HG03520 (cell line): ENCODE measurements at regions not wholly inside any gene's neighbourhood (a gene's known extent, or its start where the extent isn't known, plus 50 kb on each side); places are given as distances from the start of the nearest gene placed in this dataset.

ENCODE experiments used
- ATAC-seq: cut with Tn5 transposase; IDR thresholded peaks from one replicate; pipeline ENCODE4 v1.9.1; 2021; ENCODE audit warnings: mild to moderate bottlenecking, moderate library complexity; ENCODE audit not compliant: unreplicated experiment

GRCh38 chr1:87941337-87941946, 612.8 kb downstream of the LMO4 start:
- ATAC-seq: no peak

GRCh38 chr1:87942165-87942564, 613.5 kb downstream of the LMO4 start:
- ATAC-seq: no peak

DNA sequence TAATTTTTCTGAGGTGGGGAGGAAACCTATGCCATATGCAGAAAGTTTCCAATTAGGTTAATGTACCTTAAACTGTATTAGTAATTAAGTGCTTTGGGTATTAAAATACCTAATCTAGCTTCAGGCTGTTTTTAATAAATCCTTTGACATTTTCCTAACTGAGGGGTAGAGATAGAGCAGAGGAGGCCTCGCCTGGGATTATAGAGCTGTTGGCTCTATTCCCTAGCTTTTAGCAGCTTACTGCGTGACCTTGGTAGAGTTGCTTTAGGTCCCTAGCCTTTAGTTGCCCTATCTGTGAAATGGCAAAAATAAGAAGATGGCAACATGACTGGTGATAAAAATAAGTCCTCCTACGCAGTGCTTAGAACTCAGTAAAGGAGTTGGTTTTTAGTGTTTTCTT, 621.0 kb downstream of the LMO4 start:
- no peak for ATAC-seq

- no peak for ATAC-seq
Measured at GRCh38 chr1:87950369-87950768, 621.7 kb downstream of the LMO4 start.

DNA sequence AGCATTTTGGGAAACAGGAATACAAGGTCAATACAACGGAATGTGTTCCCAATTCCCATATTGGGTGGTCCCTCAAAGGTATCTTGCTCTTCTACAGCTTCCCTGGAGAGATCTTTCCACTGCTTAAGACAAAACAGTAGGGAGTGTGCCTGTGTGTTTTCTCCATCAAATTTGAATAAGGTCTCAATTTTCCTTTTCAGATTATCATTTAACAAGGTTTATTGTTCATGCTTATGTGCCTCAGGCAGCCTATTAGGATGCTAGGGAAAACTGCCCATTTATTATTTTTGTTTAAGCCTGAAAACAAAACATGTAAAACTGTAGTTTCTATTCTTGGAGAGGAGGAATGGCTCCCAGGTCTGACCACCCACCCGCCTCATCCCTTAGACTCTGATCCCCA, 622.7 kb downstream of the LMO4 start:
- ATAC-seq: no peak

DNA sequence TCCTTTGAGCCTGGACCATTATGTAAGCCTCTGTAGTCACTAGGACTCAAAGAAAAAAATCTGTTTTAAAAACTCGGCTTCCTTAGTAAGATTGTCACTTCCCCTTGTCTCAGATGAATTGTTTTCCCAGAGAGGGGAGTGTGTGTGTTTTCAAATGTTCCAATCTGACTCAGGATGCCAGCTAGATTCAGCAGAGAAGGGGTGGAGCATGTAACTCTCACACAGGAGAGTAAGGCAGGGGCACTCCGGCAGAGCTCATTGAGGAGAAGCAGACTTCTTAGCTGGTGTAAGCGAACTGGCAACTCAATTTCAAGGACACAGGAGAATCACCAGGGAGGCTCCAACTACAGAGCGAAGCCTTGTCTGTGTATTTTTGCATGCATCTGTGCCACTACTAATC, 623.2 kb downstream of the LMO4 start:
- no peak for ATAC-seq

DNA sequence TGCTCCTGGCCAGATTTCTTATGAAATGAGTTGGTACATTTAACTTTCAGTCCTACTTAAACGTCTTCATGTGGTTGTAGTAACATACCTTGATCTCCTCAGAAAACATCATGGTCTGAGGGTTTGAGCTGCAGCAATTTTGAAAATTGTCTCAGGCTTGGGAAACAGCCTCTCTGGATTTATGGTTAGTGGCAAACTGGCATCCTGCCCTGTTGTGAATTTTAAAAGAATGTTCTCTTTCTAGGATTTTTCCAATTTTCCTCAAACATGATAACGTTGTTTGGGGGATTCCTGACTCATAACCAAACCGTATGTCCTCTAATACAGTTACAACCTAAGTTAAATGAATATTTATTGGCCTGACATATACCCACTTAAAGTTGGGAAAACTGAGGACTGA, 624.4 kb downstream of the LMO4 start:
- no peak for ATAC-seq

DNA sequence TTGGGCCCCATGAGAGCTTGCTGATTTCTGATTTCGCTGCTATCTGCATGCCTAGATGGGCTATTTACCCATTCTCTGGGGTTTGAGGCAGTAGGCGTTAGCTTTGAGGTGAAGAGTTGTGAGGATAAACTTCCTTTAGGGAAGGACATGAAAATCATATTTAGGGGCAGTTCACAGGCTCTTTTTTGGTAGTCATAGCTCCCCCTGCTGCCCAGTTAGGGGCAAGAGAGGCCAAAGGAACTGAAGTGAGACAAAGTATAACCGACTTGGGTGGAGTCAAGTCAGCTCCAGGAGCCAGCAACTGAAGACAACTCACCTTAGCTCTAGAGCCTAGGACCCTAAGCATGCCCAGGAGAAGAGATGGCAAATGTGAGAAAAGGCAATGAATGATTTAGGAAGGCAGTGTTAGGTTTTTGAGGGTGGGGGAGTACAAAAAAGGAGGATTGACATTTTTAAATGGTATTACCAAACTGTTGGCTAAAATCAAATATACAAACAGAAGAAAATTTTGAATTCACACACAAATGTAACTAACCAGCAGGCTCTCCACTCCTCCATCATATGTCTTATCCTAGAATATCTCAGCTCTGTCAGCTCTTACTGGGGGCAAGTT, 625.2 kb downstream of the LMO4 start:
- peak; percentile 85 for ATAC-seq

DNA sequence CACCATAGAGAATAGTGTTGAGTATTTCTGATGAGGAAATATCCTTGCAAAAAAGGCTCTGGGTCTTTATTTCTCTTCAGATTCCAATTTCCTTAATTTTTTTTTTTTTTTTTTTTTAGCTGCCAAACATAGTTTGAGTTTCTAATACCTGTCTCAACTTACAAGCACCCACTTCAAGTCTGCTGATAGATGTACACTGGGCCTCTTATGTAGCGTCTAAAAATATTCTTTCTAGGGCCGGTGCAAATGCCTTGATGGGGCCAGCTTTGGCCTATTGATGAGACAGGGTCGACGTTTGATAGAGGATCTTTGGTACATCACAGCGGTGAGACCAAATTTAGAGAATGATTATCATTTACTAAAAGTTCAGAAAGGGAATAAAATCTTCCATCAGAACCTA, 626.4 kb downstream of the LMO4 start:
- ATAC-seq: no peak

DNA sequence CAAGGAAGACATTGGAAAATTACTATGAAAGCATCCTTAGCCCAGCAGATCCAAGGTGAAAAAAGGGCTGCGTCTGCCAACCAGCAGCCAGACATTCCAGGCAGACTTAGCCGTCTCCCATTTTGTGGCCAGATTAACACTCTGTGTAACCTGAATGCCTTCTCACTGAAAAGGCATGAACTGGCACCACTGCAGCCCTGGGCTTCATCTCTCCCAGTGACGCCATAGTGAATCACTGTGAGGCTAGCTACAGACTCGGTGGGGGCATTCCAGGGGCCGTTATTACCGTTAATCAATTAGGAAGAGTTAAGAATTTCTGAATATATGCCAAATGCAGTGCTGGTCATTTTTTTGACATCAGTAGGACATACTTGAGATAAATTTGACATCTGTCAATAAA, 627.4 kb downstream of the LMO4 start:
- ATAC-seq: no peak

DNA sequence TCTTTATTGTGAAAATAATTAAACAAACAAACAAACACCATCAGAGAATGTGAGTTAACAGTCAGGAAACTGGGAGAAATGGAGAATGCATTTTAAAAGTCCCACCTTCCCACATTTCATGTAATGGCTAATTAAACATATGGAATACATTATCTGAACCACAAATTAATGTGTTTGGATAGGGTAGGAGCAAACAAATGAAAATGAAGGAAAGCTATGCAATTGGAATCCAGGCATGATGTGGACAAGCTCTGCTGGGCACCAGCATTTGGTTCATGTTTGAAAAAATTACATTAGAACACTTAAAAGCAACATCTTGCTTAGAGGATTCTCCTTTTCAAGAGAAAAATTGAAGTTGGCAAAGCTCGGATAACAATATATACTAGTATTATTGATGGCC, 628.1 kb downstream of the LMO4 start:
- no peak for ATAC-seq

DNA sequence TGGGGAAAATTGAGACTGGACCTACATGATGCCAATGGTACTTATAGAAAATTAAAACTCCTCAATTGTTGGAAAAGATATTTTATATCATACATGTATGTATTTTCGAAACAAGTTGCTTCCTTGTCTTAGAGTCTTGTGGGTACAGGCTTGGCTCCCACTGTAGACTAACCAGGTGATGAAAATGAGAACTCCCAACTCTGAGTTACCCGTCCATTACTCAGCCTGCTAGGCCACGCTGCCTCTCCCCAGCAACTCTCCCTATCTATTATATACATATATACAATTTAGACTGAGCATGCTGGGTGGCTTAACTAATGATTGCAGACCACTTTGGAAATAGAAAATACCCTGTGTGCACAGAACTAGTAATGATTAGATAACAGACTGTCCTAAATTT, 628.7 kb downstream of the LMO4 start:
- ATAC-seq: no peak

- no peak for ATAC-seq
Measured at GRCh38 chr1:87958201-87958600, 629.5 kb downstream of the LMO4 start.

DNA sequence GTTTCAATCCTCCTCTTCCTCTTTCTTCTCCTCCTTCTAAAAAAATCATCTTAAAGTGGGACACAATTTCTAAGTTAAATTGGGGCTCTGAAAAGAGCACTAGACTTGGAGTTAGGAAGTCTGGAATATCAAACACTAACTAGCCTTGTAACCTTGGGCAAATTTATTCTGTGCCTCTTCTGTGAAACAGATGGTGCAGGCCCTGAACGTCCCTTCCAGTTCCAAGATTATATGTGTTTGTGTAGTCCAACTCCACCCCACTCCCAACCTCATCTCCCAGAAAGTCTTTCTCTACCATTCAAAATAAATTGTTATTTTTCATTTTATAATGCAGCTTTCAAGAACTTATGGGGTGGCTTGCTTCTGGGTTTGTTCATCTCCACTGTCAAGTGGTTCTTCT, 630.0 kb downstream of the LMO4 start:
- no peak for ATAC-seq

DNA sequence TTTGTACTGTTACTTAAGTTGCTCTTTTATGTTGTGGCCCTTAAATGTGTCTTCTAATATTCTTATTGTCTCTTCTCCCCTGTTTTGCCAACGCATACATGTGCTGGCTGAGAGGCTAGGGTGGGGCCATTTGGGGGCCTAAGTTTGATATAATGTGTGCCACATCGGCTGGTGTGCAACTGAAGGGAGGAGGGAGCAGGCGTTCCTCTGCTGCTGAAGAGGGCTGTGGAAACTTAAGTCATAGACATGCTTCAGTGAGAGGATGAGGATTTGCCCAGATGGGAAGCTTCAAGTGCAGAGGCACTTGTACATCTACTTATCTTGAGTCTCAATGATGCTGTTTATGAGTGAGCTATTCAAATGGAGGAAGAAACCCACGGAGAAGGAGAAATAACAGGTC, 630.6 kb downstream of the LMO4 start:
- ATAC-seq: no peak

DNA sequence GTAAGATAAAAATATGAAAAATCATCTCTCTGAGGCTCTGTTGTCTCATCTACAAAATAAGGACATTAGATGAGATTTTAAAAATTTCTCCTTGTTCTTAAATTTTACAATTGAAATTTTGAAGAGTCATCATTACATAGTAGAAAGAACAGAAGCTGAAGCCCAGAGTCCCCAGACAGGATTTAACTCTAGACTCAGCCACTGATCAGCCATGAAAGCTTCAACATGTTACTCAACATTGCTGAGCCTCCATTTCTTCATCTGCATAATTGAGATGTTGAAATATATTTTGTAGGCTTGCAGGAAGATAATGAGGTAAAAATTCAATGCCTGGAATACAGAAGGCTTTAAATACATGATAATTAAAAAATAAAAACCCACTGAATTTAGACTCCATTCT, 633.3 kb downstream of the LMO4 start:
- ATAC-seq: no peak

GRCh38 chr1:87963556-87963955, 634.9 kb downstream of the LMO4 start:
- ATAC-seq: no peak

DNA sequence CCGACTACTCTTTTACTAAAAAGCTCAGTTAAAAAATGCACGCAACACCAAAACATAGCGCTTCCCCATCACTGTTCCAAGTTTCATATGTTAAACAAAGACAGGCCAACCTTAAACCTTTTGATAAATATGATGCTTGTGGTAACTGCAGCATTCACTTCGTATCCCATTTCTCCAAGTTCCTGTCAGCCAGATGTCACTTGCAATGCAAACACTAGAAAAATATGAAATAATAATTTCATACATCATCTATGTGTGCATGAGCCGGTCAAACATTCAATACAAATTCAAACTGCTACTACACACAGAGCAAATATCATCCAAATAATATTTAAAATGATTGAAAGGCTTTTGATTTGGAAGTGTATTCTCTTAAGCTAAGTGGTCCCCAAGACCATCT, 636.5 kb downstream of the LMO4 start:
- no peak for ATAC-seq

DNA sequence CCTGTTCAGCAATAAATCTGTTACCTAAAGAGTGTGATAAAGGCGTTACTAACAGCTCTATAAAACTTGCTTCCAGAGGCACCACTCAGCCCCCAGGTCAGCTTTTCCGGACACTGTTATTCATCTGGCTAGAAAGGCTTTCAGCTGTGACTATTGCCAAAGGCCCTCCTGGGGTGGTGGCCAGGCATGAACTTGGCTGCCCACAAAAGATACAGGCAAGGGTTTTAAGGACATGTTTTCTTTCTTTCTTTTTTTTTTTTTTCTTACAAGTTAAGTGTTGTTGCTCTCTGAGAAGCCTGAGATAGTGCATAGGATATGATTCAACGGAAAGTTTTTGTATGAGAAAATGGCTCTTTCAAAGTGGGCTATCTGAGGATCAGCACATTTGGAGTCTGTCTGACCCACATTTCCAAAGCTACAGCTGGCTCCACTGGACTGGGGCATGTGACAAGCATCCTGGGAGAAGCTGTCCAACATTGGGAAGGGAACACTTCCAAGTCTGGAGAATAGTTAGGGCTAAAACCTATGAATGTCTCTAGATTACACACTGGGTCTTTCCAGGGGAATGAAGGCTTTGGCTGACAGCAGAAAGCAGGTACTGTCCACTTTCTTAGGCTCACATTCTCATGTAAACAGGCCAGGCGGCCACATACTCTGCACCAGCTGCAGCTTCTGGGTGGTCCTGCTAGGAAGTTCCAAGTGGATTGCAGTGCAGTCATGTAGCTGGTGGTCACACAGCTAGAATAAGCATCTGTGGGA, 639.7 kb downstream of the LMO4 start:
- no peak for ATAC-seq

GRCh38 chr1:87969040-87969439, 640.4 kb downstream of the LMO4 start:
- ATAC-seq: no peak

DNA sequence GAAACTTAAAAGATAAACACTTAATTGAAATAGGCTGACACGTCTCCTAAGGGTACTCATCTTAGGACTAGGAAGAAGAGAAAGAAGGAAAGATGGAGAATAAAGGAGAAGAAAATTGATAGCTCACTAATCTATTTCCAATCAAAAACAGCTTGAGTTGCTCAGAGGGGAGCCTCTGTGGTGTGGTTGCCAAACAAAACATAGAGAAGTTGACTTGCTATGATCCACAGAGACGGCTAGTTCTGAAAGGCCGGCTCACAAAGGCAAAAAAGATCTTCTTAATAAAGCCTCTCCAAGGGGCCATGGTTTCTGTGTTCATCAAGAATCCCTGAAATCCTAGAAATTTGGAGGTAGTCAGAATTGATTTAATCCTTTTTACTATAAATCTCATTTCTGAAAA, 644.1 kb downstream of the LMO4 start:
- ATAC-seq: no peak

GRCh38 chr1:87973896-87974295, 645.2 kb downstream of the LMO4 start:
- no peak for ATAC-seq
